A549 (cell line): ENCODE measurements at regions not wholly inside any gene's neighbourhood (a gene's known extent, or its start where the extent isn't known, plus 50 kb on each side); places are given as distances from the start of the nearest gene placed in this dataset.

Experiments used
- ATAC-seq, 2 experiments: fragments of 200-7000 bp in 1 of 2; fragments of >200 bp in 1 of 2; cut with Nextera tagmentation in 1 of 2; cut with Tn5 transposase in 1 of 2; 3 replicates each; pipeline versions ENCODE4 v1.8.0 to v1.9.1; 2018 to 2020; ENCODE audit warnings: mild to moderate bottlenecking in 1 of 2, moderate library complexity in 1 of 2
- CTCF ChIA-PET: fragments of 300-600 bp; sonication (Branson Sonifier 250); formaldehyde crosslinking; extraction: SDS; loops from one replicate; lab custom pipeline; 2021; ENCODE audit warnings: antibody characterized with exemption, inconsistent platforms; lab: Yijun Ruan, JAX
- POLR2A ChIA-PET: fragments of 350-600 bp; formaldehyde crosslinking; extraction: SDS; loops from one replicate; lab custom pipeline; 2021; ENCODE audit warnings: antibody characterized with exemption, inconsistent platforms; lab: Yijun Ruan, JAX
- DNase-seq, 2 experiments: peaks; one replicate each; pipeline versions ENCODE4 v3.0.0 to v3.0.0-alpha.2; 2011 to 2016; ENCODE audit warnings: low read depth in 1 of 2, low spot score in 1 of 2
- FAIRE-seq: peaks from 2 replicates; lab custom pipeline; 2011; peaks lifted over from hg19 to GRCh38; lab: Jason Lieb, UNC
- H3K27ac ChIP-seq, 2 experiments: fragments of >200 bp; sonication (Bioruptor Twin); formaldehyde crosslinking; 3 replicates each; pipeline ENCODE4 v1.5.1; 2016 to 2017
- H3K4me1 ChIP-seq: fragments of >200 bp; sonication (Bioruptor Twin); formaldehyde crosslinking; 3 replicates; pipeline ENCODE4 v1.6.1; 2016
- H3K4me2 ChIP-seq: fragments of >200 bp; sonication (Bioruptor Twin); formaldehyde crosslinking; 3 replicates; pipeline ENCODE4 v1.6.1; 2016
- H3K4me3 ChIP-seq: fragments of >200 bp; sonication (Bioruptor Twin); formaldehyde crosslinking; 3 replicates; pipeline ENCODE4 v1.5.1; 2016
- H3K9me3 ChIP-seq: fragments of >200 bp; sonication (Bioruptor Twin); formaldehyde crosslinking; 3 replicates; pipeline ENCODE4 v1.6.1; 2016
- ATOH8 ChIP-seq: fragments of 250-450 bp; sonication (Bioruptor Pico); IDR thresholded peaks from 2 replicates; pipeline ENCODE4 v1.5.0; 2020; ENCODE audit warnings: low read depth, mild to moderate bottlenecking, moderate library complexity
- CBX2 ChIP-seq: fragments of 200-600 bp; sonication (generic); IDR thresholded peaks from 2 replicates; pipeline ENCODE4 v1.6.1; 2016; ENCODE audit warnings: low read depth, mild to moderate bottlenecking, borderline replicate concordance
- CBX8 ChIP-seq: fragments of 200-600 bp; sonication (generic); IDR thresholded peaks from 2 replicates; pipeline ENCODE4 v1.6.1; 2016
- CEBPB ChIP-seq, 2 experiments: fragments of >200 bp in 1 of 2; sonication (Bioruptor Twin) in 1 of 2; formaldehyde crosslinking in 1 of 2; IDR thresholded peaks; 2 replicates each; pipeline ENCODE4 v1.6.1; 2012 to 2016
- ESRRA ChIP-seq: fragments of 150-350 bp; IDR thresholded peaks from 2 replicates; pipeline ENCODE4 v1.6.1; 2014; ENCODE audit warnings: mild to moderate bottlenecking, low read length, borderline replicate concordance
- FOSB ChIP-seq: fragments of 250-450 bp; sonication (Bioruptor Pico); IDR thresholded peaks from 2 replicates; pipeline ENCODE4 v1.5.0; 2020; ENCODE audit warnings: mild to moderate bottlenecking, moderate library complexity
- HOXA7 ChIP-seq: fragments of 250-450 bp; sonication (Bioruptor Pico); IDR thresholded peaks from 2 replicates; pipeline ENCODE4 v1.5.0; 2020; ENCODE audit warnings: mild to moderate bottlenecking, moderate library complexity
- HOXB13 ChIP-seq: fragments of 250-450 bp; sonication (Bioruptor Pico); IDR thresholded peaks from 2 replicates; pipeline ENCODE4 v1.5.0; 2020; ENCODE audit warnings: low read depth, mild to moderate bottlenecking, moderate library complexity
- HOXB5 ChIP-seq: fragments of 250-450 bp; sonication (Bioruptor Pico); IDR thresholded peaks from 2 replicates; pipeline ENCODE4 v1.5.0; 2020; ENCODE audit warnings: mild to moderate bottlenecking, moderate library complexity
- KDM1A ChIP-seq: fragments of 200-600 bp; sonication (generic); IDR thresholded peaks from 2 replicates; pipeline ENCODE4 v1.6.1; 2016; ENCODE audit warnings: low read depth, mild to moderate bottlenecking
- MAFK ChIP-seq: fragments of 450-650 bp; IDR thresholded peaks from 2 replicates; pipeline ENCODE4 v1.6.1; 2014; ENCODE audit not compliant: partially characterized antibody
- MAZ ChIP-seq: fragments of 150-350 bp; IDR thresholded peaks from 2 replicates; pipeline ENCODE4 v1.6.1; 2014; ENCODE audit warnings: antibody characterized with exemption, low read depth, low read length, borderline replicate concordance
- POLR2A ChIP-seq: IDR thresholded peaks from 2 replicates; pipeline ENCODE4 v1.6.1; 2012; ENCODE audit warnings: mild to moderate bottlenecking, low read length
- RAD21 ChIP-seq, 2 experiments: fragments of >200 bp in 1 of 2; sonication (Bioruptor Twin) in 1 of 2; formaldehyde crosslinking in 1 of 2; IDR thresholded peaks in 1 of 2; conservative IDR thresholded peaks in 1 of 2; 2 replicates in 1 of 2; 3 replicates in 1 of 2; pipeline ENCODE4 v1.6.1; 2012 to 2018; ENCODE audit warnings: inconsistent platforms in 1 of 2
- RFX5 ChIP-seq: fragments of 450-650 bp; IDR thresholded peaks from 2 replicates; pipeline ENCODE4 v1.7.1; 2014; ENCODE audit warnings: antibody characterized with exemption, mild to moderate bottlenecking, moderate library complexity
- RNF2 ChIP-seq: fragments of 200-600 bp; sonication (generic); IDR thresholded peaks from 2 replicates; pipeline ENCODE4 v1.6.1; 2016; ENCODE audit warnings: low read depth, mild to moderate bottlenecking, antibody characterized with exemption, moderate library complexity, borderline replicate concordance
- SMC3 ChIP-seq: fragments of >200 bp; sonication (Bioruptor Twin); formaldehyde crosslinking; IDR thresholded peaks from 3 replicates; pipeline ENCODE4 v1.6.1; 2018; ENCODE audit warnings: inconsistent platforms
- USF2 ChIP-seq: fragments of 450-650 bp; IDR thresholded peaks from 2 replicates; pipeline ENCODE4 v1.6.1; 2014; ENCODE audit warnings: antibody characterized with exemption
- ZC3H11A ChIP-seq: fragments of 450-650 bp; IDR thresholded peaks from 2 replicates; pipeline ENCODE4 v1.6.1; 2014; ENCODE audit warnings: antibody characterized with exemption, mild to moderate bottlenecking
- ZFP36 ChIP-seq: fragments of 450-650 bp; IDR thresholded peaks from 2 replicates; pipeline ENCODE4 v1.6.1; 2014; ENCODE audit warnings: borderline replicate concordance; ENCODE audit not compliant: partially characterized antibody
- ZNF302 ChIP-seq: fragments of 250-450 bp; sonication (Bioruptor Pico); IDR thresholded peaks from 2 replicates; pipeline ENCODE4 v1.9.0; 2021; ENCODE audit warnings: inconsistent platforms, mild to moderate bottlenecking, moderate library complexity
- ZSCAN20 ChIP-seq: fragments of 250-450 bp; sonication (Bioruptor Pico); IDR thresholded peaks from 2 replicates; pipeline ENCODE4 v1.8.0; 2022; ENCODE audit warnings: mild to moderate bottlenecking, moderate library complexity
- WGBS: methylation state at CpG from one replicate; pipeline ENCODE4 v1.1.6; 2017; ENCODE audit errors: missing lambda C conversion rate; 5-methylcytosine and 5-hydroxymethylcytosine counted together
- TF ChIP-seq, protein P1 (sequence below): IDR thresholded peaks from 2 replicates; pipeline ENCODE4 v1.6.1; 2012
- TF ChIP-seq, protein P2 (sequence below): fragments of >200 bp; sonication (Bioruptor Twin); formaldehyde crosslinking; IDR thresholded peaks from 2 replicates; pipeline ENCODE4 v1.6.1; 2016
- TF ChIP-seq, protein P3 (sequence below): IDR thresholded peaks from 2 replicates; pipeline ENCODE4 v1.6.1; 2012
- TF ChIP-seq, protein P4 (sequence below): IDR thresholded peaks from 2 replicates; pipeline ENCODE4 v1.6.1; 2012; ENCODE audit warnings: low read depth, borderline replicate concordance

GRCh38 chr12:91923864-91924263 is 221.8 kb downstream of the BTG1 start:
- H3K4me3 ChIP-seq, result no peak overlapping the region
- CTCF ChIA-PET, result interaction anchor here (1.5 to 2.1 kb wide), 2 partner anchors 112 to 220 kb away, joined by 3 to 4 read pairs; no protein-coding TSS in a partner anchor
- POLR2A ChIA-PET, result no interaction called here
- FAIRE-seq (no peak), ATAC-seq (no peak), DNase-seq (no peak)
- no peak overlapping the region for H3K4me2 ChIP-seq
- H3K4me1 ChIP-seq, result peaks cover 19% of the 10 kb centered on the region
- WGBS, result 97% methylated on average over 22 of the region's 31 CpGs
- TF ChIP-seq ATOH8 (CRISPR knock-in tag) (no peak), ZFP36 (no peak), ZSCAN20 (CRISPR knock-in tag) (no peak), SMC3 (no peak), USF2 (no peak), ZC3H11A (no peak), RAD21 (conservative IDR thresholded peaks at IDR 0.05 in 1 of 2, IDR thresholded peaks at IDR 0.05 in 1 of 2) (no peak), ESRRA (no peak), CBX8 (no peak), CBX2 (no peak), RFX5 (no peak), POLR2A (no peak), HOXB13 (no peak), ZNF302 (CRISPR knock-in tag) (no peak)
- TF ChIP-seq, protein P1, sequence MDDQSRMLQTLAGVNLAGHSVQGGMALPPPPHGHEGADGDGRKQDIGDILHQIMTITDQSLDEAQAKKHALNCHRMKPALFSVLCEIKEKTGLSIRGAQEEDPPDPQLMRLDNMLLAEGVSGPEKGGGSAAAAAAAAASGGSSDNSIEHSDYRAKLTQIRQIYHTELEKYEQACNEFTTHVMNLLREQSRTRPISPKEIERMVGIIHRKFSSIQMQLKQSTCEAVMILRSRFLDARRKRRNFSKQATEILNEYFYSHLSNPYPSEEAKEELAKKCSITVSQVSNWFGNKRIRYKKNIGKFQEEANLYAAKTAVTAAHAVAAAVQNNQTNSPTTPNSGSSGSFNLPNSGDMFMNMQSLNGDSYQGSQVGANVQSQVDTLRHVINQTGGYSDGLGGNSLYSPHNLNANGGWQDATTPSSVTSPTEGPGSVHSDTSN, result no peak
- TF ChIP-seq, protein P2, sequence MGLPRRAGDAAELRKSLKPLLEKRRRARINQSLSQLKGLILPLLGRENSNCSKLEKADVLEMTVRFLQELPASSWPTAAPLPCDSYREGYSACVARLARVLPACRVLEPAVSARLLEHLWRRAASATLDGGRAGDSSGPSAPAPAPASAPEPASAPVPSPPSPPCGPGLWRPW, result no peak
- TF ChIP-seq, protein P3, sequence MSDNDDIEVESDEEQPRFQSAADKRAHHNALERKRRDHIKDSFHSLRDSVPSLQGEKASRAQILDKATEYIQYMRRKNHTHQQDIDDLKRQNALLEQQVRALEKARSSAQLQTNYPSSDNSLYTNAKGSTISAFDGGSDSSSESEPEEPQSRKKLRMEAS, result no peak
- no peak overlapping the region for H3K27ac ChIP-seq
- H3K9me3 ChIP-seq, result 0 out of 3 replicates have a peak, but pooled peaks cover 6% of the 10 kb centered on the region

GRCh38 chr12:91922674-91923073 is 223.0 kb downstream of the BTG1 start:
- ChIA-PET CTCF (interaction anchor here (1.5 to 2.1 kb wide), 2 partner anchors 111 to 221 kb away, joined by 3 to 4 read pairs; no protein-coding TSS in a partner anchor), POLR2A (no interaction called here)
- no peak for ATAC-seq
- Histone ChIP-seq H3K4me2 (no peak overlapping the region), H3K4me3 (no peak overlapping the region), H3K27ac (no peak overlapping the region), H3K9me3 (0 out of 3 replicates have a peak, but pooled peaks cover 2% of the 10 kb centered on the region), H3K4me1 (peaks cover 18% of the 10 kb centered on the region)
- TF ChIP-seq CEBPB (IDR thresholded peaks at IDR 0.05), result no peak
- TF ChIP-seq HOXB5 (CRISPR knock-in tag), result no peak
- no peak for TF ChIP-seq USF2
- TF ChIP-seq ATOH8 (CRISPR knock-in tag), result no peak
- TF ChIP-seq KDM1A, result no peak
- no peak for TF ChIP-seq ESRRA
- no peak for TF ChIP-seq HOXA7 (CRISPR knock-in tag)
- TF ChIP-seq FOSB (CRISPR knock-in tag), result no peak
- no peak for TF ChIP-seq ZFP36
- TF ChIP-seq MAFK, result no peak
- TF ChIP-seq, protein P4, sequence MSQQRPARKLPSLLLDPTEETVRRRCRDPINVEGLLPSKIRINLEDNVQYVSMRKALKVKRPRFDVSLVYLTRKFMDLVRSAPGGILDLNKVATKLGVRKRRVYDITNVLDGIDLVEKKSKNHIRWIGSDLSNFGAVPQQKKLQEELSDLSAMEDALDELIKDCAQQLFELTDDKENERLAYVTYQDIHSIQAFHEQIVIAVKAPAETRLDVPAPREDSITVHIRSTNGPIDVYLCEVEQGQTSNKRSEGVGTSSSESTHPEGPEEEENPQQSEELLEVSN, result no peak
- TF ChIP-seq RFX5, result no peak
- no peak for TF ChIP-seq MAZ
- no peak for TF ChIP-seq RNF2
- 87% methylated on average over 6 of the region's 6 CpGs for WGBS
- no peak for FAIRE-seq
- DNase-seq, result no peak
